ENCODE measurements at regions not wholly inside any gene's neighbourhood (a gene's known extent, or its start where the extent isn't known, plus 50 kb on each side); places are given as distances from the start of the nearest gene placed in this dataset.

GRCh38 chr5:98602534-98603112, 170.8 kb upstream of the RGMB start:
- no peak for ATAC-seq (replicated peaks)
- Mint-ChIP-seq H3K4me1 (ENCODE audit: low read depth in 2 of 2) (no peaks in the 10 kb centered on the region), H3K27me3 (no peaks in the 10 kb centered on the region), H3K4me3 (no peak overlapping the region), H3K27ac (no peak overlapping the region), H3K36me3 (ENCODE audit: insufficient read depth) (no peaks in the 10 kb centered on the region), H3K9me3 (peaks cover 4 to 20% of the 10 kb centered on the region in 2 donors)
- DNase-seq, result no peak

DNA sequence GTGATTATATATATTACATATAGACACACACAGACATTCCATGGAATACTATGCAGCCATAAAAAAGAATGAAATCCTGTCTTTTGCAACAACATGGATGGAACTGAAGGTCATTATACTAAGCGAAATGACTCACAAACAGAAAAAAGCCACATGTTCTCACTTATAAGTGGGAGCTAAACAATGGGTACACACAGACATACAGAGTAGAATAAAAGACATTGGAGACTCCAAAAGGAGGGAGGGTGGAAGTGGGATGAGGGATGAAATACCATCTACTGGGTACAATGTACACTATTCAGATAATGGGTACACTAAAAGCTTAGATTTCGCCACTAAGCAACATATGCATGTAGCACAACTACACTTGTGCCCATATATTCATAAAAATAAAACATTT, 170.0 kb upstream of the RGMB start:
- ATAC-seq (replicated peaks) (no peak), DNase-seq (no peak)
- Mint-ChIP-seq H3K4me3 (no peak overlapping the region), H3K36me3 (ENCODE audit: insufficient read depth) (no peaks in the 10 kb centered on the region), H3K27me3 (no peaks in the 10 kb centered on the region), H3K27ac (no peak overlapping the region), H3K9me3 (peaks cover 4 to 20% of the 10 kb centered on the region in 2 donors), H3K4me1 (ENCODE audit: low read depth in 2 of 2) (no peaks in the 10 kb centered on the region)

- no peaks in the 10 kb centered on the region for H3K36me3 Mint-ChIP-seq (ENCODE audit: insufficient read depth)
- no peaks in the 10 kb centered on the region for H3K4me1 Mint-ChIP-seq (ENCODE audit: low read depth in 2 of 2)
- H3K9me3 Mint-ChIP-seq, result peaks cover 4 to 20% of the 10 kb centered on the region in 2 donors
- DNase-seq (no peak), ATAC-seq (replicated peaks) (no peak)
- no peak overlapping the region for H3K4me3 Mint-ChIP-seq
- H3K27me3 Mint-ChIP-seq, result no peaks in the 10 kb centered on the region
- H3K27ac Mint-ChIP-seq, result no peak overlapping the region
Measured at GRCh38 chr5:98604301-98604700, 169.2 kb upstream of the RGMB start.

- H3K9me3 Mint-ChIP-seq, result peaks cover 4 to 19% of the 10 kb centered on the region in 2 donors
- H3K4me3 Mint-ChIP-seq, result no peak overlapping the region
- no peaks in the 10 kb centered on the region for H3K4me1 Mint-ChIP-seq (ENCODE audit: low read depth in 2 of 2)
- DNase-seq (no peak), ATAC-seq (replicated peaks) (no peak)
- H3K27me3 Mint-ChIP-seq, result no peaks in the 10 kb centered on the region
- no peaks in the 10 kb centered on the region for H3K36me3 Mint-ChIP-seq (ENCODE audit: insufficient read depth)
- H3K27ac Mint-ChIP-seq, result no peak overlapping the region
Measured at GRCh38 chr5:98604721-98605425, 168.6 kb upstream of the RGMB start.

DNA sequence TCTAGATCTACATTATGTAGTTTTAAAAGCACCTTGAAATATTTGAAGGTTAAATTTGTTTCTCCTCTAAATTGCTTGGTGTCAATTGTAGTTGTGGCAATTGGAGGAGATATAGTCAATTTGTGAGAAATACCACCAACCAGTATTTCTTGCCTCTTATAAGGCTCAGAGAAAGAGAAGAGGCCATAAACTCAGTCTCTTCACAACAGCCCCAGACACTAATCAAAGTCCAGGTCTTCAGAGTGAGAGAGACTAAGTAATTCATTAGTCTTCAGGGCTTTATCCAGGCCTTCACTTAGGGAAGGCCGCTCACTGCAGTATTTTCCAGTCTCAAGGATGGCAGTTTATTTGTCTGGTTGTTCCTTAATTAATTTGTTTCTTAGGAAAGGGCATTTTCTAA, 168.0 kb upstream of the RGMB start:
- ATAC-seq (replicated peaks), result no peak
- H3K4me3 Mint-ChIP-seq, result no peak overlapping the region
- no peaks in the 10 kb centered on the region for H3K4me1 Mint-ChIP-seq (ENCODE audit: low read depth in 2 of 2)
- H3K9me3 Mint-ChIP-seq, result peaks cover 0 to 14% of the 10 kb centered on the region in 2 donors
- no peak overlapping the region for H3K27ac Mint-ChIP-seq
- no peaks in the 10 kb centered on the region for H3K36me3 Mint-ChIP-seq (ENCODE audit: insufficient read depth)
- DNase-seq, result no peak
- no peaks in the 10 kb centered on the region for H3K27me3 Mint-ChIP-seq

- DNase-seq, result no peak
- Mint-ChIP-seq H3K27me3 (no peaks in the 10 kb centered on the region), H3K27ac (no peak overlapping the region), H3K4me1 (ENCODE audit: low read depth in 2 of 2) (no peaks in the 10 kb centered on the region), H3K36me3 (ENCODE audit: insufficient read depth) (no peaks in the 10 kb centered on the region), H3K9me3 (peaks cover 0 to 6% of the 10 kb centered on the region in 2 donors), H3K4me3 (no peak overlapping the region)
- ATAC-seq (replicated peaks), result no peak
Measured at GRCh38 chr5:98606961-98607360, 166.5 kb upstream of the RGMB start.

DNA sequence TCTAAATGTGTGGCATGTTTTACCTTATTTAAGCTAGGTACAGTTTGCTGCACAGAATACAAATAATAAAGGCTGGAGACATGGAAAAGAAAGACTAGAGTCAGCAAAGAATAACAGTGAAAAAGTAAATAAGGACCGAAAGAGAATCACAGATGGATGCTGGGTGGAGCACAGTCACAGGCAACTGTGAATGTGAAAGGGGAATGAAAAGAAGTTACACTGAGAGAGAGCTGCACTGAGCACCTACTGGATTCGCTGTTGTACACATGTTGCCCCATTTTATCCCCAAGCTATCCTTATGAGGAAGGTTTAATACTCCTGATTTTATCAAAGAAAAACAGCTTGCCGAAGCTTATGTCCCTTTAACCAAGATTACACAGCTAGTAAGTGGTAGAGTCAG, 165.4 kb upstream of the RGMB start:
- H3K27ac Mint-ChIP-seq, result no peak overlapping the region
- H3K27me3 Mint-ChIP-seq, result no peaks in the 10 kb centered on the region
- H3K4me1 Mint-ChIP-seq (ENCODE audit: low read depth in 2 of 2), result no peaks in the 10 kb centered on the region
- no peaks in the 10 kb centered on the region for H3K9me3 Mint-ChIP-seq
- ATAC-seq (replicated peaks) (no peak), DNase-seq (no peak)
- H3K36me3 Mint-ChIP-seq (ENCODE audit: insufficient read depth), result no peaks in the 10 kb centered on the region
- no peak overlapping the region for H3K4me3 Mint-ChIP-seq

DNA sequence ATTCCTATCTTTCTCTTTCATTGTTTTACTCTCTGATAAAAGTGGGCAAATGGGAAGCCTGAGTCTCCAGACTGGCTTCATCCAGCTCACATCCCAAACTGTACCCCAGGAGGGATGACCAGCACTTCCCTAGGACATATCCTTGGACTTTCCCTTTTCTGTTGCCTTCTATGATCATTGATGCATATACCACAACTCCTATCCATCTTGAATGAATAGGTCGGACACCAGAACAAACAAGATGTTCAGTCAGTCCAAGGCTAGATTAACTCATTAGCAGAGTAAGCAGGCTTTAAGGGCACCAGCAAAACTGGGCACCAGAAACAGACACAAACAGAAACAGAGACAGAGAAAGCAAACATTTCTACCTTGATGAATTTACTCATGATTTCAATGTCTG, 159.1 kb upstream of the RGMB start:
- Mint-ChIP-seq H3K36me3 (ENCODE audit: insufficient read depth) (no peaks in the 10 kb centered on the region), H3K4me1 (ENCODE audit: low read depth in 2 of 2) (no peaks in the 10 kb centered on the region), H3K9me3 (no peaks in the 10 kb centered on the region)

DNA sequence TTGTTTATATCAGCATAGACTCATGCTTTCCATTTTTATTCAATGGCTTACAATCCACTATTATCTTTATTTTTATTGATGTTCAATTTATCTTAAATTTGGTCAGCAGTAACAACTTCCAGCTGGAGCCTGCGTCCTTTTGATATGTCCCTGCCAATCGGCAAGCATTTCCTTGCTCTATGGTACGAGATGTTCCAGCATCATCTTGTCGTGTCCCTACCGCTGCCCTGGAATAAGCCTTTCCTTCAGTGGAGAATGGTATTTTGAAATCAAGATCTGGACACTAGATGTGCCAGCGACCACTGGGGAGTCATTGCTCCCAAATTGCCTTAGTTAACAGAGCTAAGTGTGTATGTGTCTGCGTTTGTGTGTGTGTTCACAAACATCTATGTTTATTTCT, 151.6 kb upstream of the RGMB start:
- no peak overlapping the region for H3K4me3 Mint-ChIP-seq
- no peaks in the 10 kb centered on the region for H3K4me1 Mint-ChIP-seq (ENCODE audit: low read depth in 2 of 2)
- no peaks in the 10 kb centered on the region for H3K36me3 Mint-ChIP-seq (ENCODE audit: insufficient read depth)
- ATAC-seq (replicated peaks) (no peak), DNase-seq (no peak)
- H3K9me3 Mint-ChIP-seq, result no peaks in the 10 kb centered on the region
- H3K27me3 Mint-ChIP-seq, result no peaks in the 10 kb centered on the region
- H3K27ac Mint-ChIP-seq, result no peak overlapping the region

More for the DNA sequence above, 159.1 kb upstream of the RGMB start:
- Mint-ChIP-seq H3K4me3 (no peak overlapping the region), H3K27me3 (no peaks in the 10 kb centered on the region), H3K27ac (no peak overlapping the region)
- DNase-seq, result no peak
- ATAC-seq (replicated peaks), result no peak

DNA sequence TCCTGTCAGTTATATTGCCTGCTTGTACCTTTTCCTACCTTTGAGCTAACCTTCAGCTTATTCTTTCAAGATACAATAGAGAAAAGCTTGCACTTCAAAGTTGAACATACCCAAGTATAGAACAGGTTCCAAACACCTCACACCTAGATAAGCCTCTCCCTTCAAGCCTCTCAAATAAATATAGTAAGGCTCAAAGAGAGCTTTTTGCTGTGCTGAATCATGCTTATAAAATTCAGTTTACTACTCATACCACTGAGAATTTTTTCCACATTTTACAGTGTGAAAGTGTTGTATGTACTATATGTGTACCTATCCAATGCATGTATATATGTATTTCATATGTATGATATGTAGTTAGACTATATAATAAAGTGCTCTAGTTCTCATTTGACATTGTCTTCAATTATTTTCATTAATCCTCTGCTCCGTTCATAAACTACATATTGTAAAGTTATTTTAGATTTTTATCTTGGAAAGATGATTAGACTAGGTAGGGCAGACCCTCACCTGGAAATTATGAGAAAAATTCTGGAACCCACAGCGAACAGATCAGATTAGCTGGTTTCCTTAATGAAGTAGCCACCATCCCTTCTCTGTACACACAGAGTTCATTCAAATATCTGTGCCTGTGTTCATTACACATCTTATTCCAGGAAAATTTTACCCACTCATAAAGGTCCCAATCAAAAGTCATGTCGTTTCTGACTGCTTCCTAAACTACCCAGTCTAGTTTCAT, 149.2 kb upstream of the RGMB start:
- DNase-seq, result no peak
- H3K4me3 Mint-ChIP-seq, result no peak overlapping the region
- H3K4me1 Mint-ChIP-seq (ENCODE audit: low read depth in 2 of 2), result no peaks in the 10 kb centered on the region

DNA sequence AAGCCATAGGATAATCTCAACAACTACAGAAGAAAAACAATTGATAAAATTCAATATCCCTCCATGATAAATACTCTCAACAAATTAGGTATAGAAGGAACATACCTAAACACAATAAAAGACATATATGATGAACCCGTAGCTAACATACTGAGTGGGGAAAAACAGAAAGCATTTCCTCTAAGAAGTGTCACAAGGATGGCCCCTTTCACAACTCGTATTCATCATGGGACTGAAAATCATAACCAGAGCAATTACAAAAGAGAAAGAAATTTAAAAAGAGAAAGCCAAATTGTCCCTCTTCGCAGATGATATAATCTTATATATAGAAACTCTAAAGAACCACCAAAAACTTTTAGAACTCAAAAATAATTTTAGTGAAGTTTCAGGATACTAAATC, 146.3 kb upstream of the RGMB start:
- Mint-ChIP-seq H3K4me3 (no peak overlapping the region), H3K9me3 (no peaks in the 10 kb centered on the region), H3K36me3 (ENCODE audit: insufficient read depth) (no peaks in the 10 kb centered on the region), H3K4me1 (ENCODE audit: low read depth in 2 of 2) (no peaks in the 10 kb centered on the region), H3K27ac (no peak overlapping the region), H3K27me3 (no peaks in the 10 kb centered on the region)
- ATAC-seq (replicated peaks), result no peak
- DNase-seq, result no peak

More for the DNA sequence above, 149.2 kb upstream of the RGMB start:
- Mint-ChIP-seq H3K36me3 (ENCODE audit: insufficient read depth) (no peaks in the 10 kb centered on the region), H3K27ac (no peak overlapping the region), H3K27me3 (no peaks in the 10 kb centered on the region), H3K9me3 (no peaks in the 10 kb centered on the region)
- no peak for ATAC-seq (replicated peaks)

- Mint-ChIP-seq H3K27me3 (no peaks in the 10 kb centered on the region), H3K27ac (no peak overlapping the region), H3K4me1 (ENCODE audit: low read depth in 2 of 2) (no peaks in the 10 kb centered on the region), H3K9me3 (no peaks in the 10 kb centered on the region), H3K36me3 (ENCODE audit: insufficient read depth) (no peaks in the 10 kb centered on the region), H3K4me3 (no peak overlapping the region)
- DNase-seq, result no peak
- ATAC-seq (replicated peaks), result no peak
Measured at GRCh38 chr5:98630621-98631020, 142.8 kb upstream of the RGMB start.

DNA sequence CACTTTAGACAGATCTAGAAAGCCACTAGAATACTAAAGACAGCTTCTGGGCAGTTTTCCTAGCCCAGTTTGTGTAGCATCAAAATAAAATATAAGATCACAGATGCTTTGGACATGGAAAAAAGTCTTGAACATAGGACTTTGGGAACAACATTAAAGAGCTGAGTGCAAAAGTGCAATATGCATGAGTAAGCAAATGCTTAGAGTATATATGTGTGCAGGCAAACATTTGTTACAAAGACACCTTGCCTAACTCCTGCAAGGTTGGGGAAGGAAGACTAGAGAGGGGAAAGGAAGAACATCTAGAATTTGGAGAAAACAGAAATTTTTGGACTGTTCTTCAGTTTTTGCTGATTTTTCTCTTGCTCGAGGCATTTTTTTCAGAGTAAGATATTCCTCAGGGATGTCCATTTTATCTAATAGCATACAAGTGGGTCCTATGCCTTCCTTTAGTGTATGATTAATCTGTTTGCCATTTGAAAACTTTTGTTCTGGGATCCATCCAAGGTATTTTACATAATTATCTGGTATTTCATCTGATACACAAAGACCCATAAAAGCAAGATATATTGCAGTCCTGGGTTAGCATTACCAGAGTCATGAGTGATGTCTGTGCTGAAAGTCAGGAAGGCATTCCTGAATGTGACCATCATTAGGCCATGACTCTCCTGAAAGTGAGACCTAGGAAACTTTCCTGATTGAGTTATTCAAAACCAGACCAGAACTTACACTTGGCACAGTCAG, 142.0 kb upstream of the RGMB start:
- Mint-ChIP-seq H3K36me3 (ENCODE audit: insufficient read depth) (no peaks in the 10 kb centered on the region), H3K27ac (no peak overlapping the region), H3K27me3 (no peaks in the 10 kb centered on the region), H3K4me1 (ENCODE audit: low read depth in 2 of 2) (no peaks in the 10 kb centered on the region), H3K9me3 (no peaks in the 10 kb centered on the region), H3K4me3 (no peak overlapping the region)
- ATAC-seq (replicated peaks), result no peak
- no peak for DNase-seq

Data from effector memory CD8-positive, alpha-beta T cell (primary cell).